GM10266 (cell line): ENCODE measurements at regions not wholly inside any gene's neighbourhood (a gene's known extent, or its start where the extent isn't known, plus 50 kb on each side); places are given as distances from the start of the nearest gene placed in this dataset.

Experiments
- DNase-seq: peaks from one replicate; pipeline ENCODE4 v3.0.0; 2012; ENCODE audit errors: extremely low spot score
- TF ChIP-seq, protein P1 (sequence below): IDR thresholded peaks from 2 replicates; pipeline ENCODE4 v1.5.1; 2012; ENCODE audit warnings: mild to moderate bottlenecking, low read depth; ENCODE audit not compliant: control insufficient read depth, insufficient read depth; ENCODE audit errors: missing control alignments

DNA sequence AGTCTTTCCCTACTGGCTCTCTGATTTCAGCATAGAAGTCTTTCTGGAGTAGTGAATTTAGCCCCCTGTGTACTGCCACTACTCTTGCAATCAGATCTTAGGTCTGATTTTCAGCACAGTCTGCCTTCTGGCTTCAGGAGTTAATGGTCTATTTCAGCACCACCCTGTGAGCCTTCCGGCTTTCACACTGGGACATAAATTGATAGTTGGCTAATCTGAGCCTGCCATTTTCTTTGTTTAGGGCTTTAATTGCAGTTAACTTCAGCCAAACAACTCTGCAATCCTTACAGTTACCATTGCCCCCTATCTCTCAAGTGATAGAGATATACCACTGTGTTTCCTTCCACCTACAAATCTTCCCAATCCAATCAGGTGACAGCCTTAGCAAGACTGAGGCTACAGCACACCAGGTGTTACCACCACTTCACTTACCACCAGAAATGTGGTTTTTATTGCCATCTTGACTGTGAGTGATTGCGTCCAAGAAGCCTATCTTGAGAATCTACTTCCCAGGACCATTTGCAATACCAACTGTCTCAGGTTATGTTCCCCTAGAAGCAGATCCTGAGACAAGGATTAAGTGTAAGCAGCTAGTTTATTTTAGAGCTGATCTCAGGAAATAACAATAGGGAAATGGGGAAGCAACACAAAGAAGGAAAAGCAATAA lies 51.9 kb upstream of the NEK6 start:
- no peak for DNase-seq
- TF ChIP-seq, protein P1, sequence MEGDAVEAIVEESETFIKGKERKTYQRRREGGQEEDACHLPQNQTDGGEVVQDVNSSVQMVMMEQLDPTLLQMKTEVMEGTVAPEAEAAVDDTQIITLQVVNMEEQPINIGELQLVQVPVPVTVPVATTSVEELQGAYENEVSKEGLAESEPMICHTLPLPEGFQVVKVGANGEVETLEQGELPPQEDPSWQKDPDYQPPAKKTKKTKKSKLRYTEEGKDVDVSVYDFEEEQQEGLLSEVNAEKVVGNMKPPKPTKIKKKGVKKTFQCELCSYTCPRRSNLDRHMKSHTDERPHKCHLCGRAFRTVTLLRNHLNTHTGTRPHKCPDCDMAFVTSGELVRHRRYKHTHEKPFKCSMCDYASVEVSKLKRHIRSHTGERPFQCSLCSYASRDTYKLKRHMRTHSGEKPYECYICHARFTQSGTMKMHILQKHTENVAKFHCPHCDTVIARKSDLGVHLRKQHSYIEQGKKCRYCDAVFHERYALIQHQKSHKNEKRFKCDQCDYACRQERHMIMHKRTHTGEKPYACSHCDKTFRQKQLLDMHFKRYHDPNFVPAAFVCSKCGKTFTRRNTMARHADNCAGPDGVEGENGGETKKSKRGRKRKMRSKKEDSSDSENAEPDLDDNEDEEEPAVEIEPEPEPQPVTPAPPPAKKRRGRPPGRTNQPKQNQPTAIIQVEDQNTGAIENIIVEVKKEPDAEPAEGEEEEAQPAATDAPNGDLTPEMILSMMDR, result no peak

- no peak for DNase-seq
These were observed 51.4 kb upstream of the NEK6 start for GRCh38 chr9:124206391-124206790.

More at GRCh38 chr9:124206391-124206790, 51.4 kb upstream of the NEK6 start:
- TF ChIP-seq, protein P1, result no peak
